HepG2 (cell line): ENCODE measurements at regions not wholly inside any gene's neighbourhood (a gene's known extent, or its start where the extent isn't known, plus 50 kb on each side); places are given as distances from the start of the nearest gene placed in this dataset.
A peak's percentile ranks its signal among the peaks of the same experiment; 100 is the strongest.

Experiments used
- CC2D1A ChIP-seq: sonication (generic); formaldehyde crosslinking; IDR thresholded peaks from 2 replicates; pipeline ENCODE4 v1.8.1; 2023; ENCODE audit warnings: mild to moderate bottlenecking, missing genetic modification reagents
- EED ChIP-seq: sonication (generic); formaldehyde crosslinking; IDR thresholded peaks from 2 replicates; pipeline ENCODE4 v1.5.0; 2020; ENCODE audit warnings: mild to moderate bottlenecking, missing genetic modification reagents
- FLYWCH1 ChIP-seq: sonication (generic); formaldehyde crosslinking; IDR thresholded peaks from 2 replicates; pipeline ENCODE4 v1.8.1; 2023; ENCODE audit warnings: mild to moderate bottlenecking, missing genetic modification reagents
- IKZF4 ChIP-seq: sonication (generic); formaldehyde crosslinking; IDR thresholded peaks from 2 replicates; pipeline ENCODE4 v1.5.1; 2020; ENCODE audit warnings: borderline replicate concordance, mild to moderate bottlenecking, low read depth, missing genetic modification reagents; ENCODE audit errors: not compliant biosample characterization
- JUND ChIP-seq: sonication (generic); formaldehyde crosslinking; IDR thresholded peaks from 2 replicates; pipeline ENCODE4 v1.8.0; 2022; ENCODE audit warnings: mild to moderate bottlenecking, missing genetic modification reagents
- KLF13 ChIP-seq: sonication (generic); formaldehyde crosslinking; IDR thresholded peaks from 2 replicates; pipeline ENCODE4 v1.4.0; 2020; ENCODE audit warnings: mild to moderate bottlenecking, missing genetic modification reagents
- MAX ChIP-seq: IDR thresholded peaks from 2 replicates; pipeline ENCODE4 v1.6.1; 2012; ENCODE audit warnings: inconsistent platforms
- NFKBIZ ChIP-seq: IDR thresholded peaks from 2 replicates; pipeline ENCODE4 v1.6.1; 2018; ENCODE audit warnings: missing genetic modification reagents, missing compliant biosample characterization
- PCBP1 ChIP-seq: fragments of 200-400 bp; formaldehyde crosslinking; IDR thresholded peaks from 2 replicates; pipeline ENCODE4 v1.6.1; 2017; ENCODE audit warnings: mild to moderate bottlenecking, low read depth, low read length, borderline replicate concordance
- PHF5A ChIP-seq: IDR thresholded peaks from one replicate; pipeline ENCODE4 v1.6.1; 2018; ENCODE audit warnings: low read depth, missing genetic modification reagents; ENCODE audit not compliant: unreplicated experiment
- RARA ChIP-seq: IDR thresholded peaks from 2 replicates; pipeline ENCODE4 v1.6.1; 2016; ENCODE audit warnings: missing genetic modification reagents, missing compliant biosample characterization
- SSRP1 ChIP-seq: IDR thresholded peaks from 2 replicates; pipeline ENCODE4 v1.6.1; 2016; ENCODE audit warnings: control low read depth
- TOPORS ChIP-seq: sonication (generic); formaldehyde crosslinking; IDR thresholded peaks from 2 replicates; pipeline ENCODE4 v1.8.0; 2023; ENCODE audit warnings: mild to moderate bottlenecking, missing genetic modification reagents
- XRCC5 ChIP-seq: fragments of 200-400 bp; formaldehyde crosslinking; optimal IDR thresholded peaks from 2 replicates; pipeline ENCODE3; 2017; ENCODE audit warnings: mild to moderate bottlenecking, low read length
- YEATS2 ChIP-seq: sonication (generic); formaldehyde crosslinking; IDR thresholded peaks from 2 replicates; pipeline ENCODE4 v1.4.0; 2020; ENCODE audit warnings: missing genetic modification reagents, borderline replicate concordance
- ZFP1 ChIP-seq: IDR thresholded peaks from 2 replicates; pipeline ENCODE4 v1.6.1; 2016
- ZHX1 ChIP-seq: sonication (generic); formaldehyde crosslinking; IDR thresholded peaks from 2 replicates; pipeline ENCODE4 v1.8.1; 2022; ENCODE audit warnings: low read depth, mild to moderate bottlenecking, missing genetic modification reagents
- ZIK1 ChIP-seq: sonication (generic); formaldehyde crosslinking; IDR thresholded peaks from 2 replicates; pipeline ENCODE4 v1.5.0; 2020; ENCODE audit warnings: mild to moderate bottlenecking, low read depth, missing genetic modification reagents, borderline replicate concordance
- ZMAT3 ChIP-seq: sonication (generic); formaldehyde crosslinking; conservative IDR thresholded peaks from 2 replicates; pipeline ENCODE4 v1.7.0; 2021; ENCODE audit warnings: missing genetic modification reagents
- ZNF318 ChIP-seq: sonication (generic); formaldehyde crosslinking; IDR thresholded peaks from 2 replicates; pipeline ENCODE4 v1.4.0; 2020; ENCODE audit warnings: mild to moderate bottlenecking, missing genetic modification reagents
- ZNF567 ChIP-seq: sonication (generic); formaldehyde crosslinking; IDR thresholded peaks from 2 replicates; pipeline ENCODE4 v1.8.1; 2023; ENCODE audit warnings: mild to moderate bottlenecking, missing genetic modification reagents, borderline replicate concordance

- TF ChIP-seq ZHX1 (no peak; the same call in 1 of the 2 replicates), XRCC5 (no peak), CC2D1A (CRISPR knock-in tag) (no peak), ZNF567 (CRISPR knock-in tag) (no peak), ZFP1 (CRISPR knock-in tag) (peak; percentile 79), FLYWCH1 (no peak), KLF13 (CRISPR knock-in tag) (no peak), ZNF318 (no peak), JUND (CRISPR knock-in tag) (no peak), IKZF4 (no peak), ZIK1 (CRISPR knock-in tag) (no peak), SSRP1 (CRISPR knock-in tag) (peak; percentile 18; the same call in 1 of the 2 replicates), MAX (peak; percentile 84), EED (CRISPR knock-in tag) (no peak), YEATS2 (CRISPR knock-in tag) (peak; percentile 65; the same call in 1 of the 2 replicates), PHF5A (no peak), PCBP1 (no peak), ZMAT3 (CRISPR knock-in tag) (no peak), NFKBIZ (CRISPR knock-in tag) (peak; percentile 94), RARA (CRISPR knock-in tag) (peak; percentile 91), TOPORS (CRISPR knock-in tag) (no peak)
These were observed 270.5 kb upstream of the MKLN1 start (continued) for GRCh38 chr7:131057015-131057793.
